GM19397 (cell line): ENCODE measurements at regions not wholly inside any gene's neighbourhood (a gene's known extent, or its start where the extent isn't known, plus 50 kb on each side); places are given as distances from the start of the nearest gene placed in this dataset.

ENCODE experiments used
- ATAC-seq: cut with Tn5 transposase; IDR thresholded peaks from one replicate; pipeline ENCODE4 v1.9.1; 2021; ENCODE audit warnings: mild to moderate bottlenecking, moderate library complexity; ENCODE audit not compliant: unreplicated experiment

DNA sequence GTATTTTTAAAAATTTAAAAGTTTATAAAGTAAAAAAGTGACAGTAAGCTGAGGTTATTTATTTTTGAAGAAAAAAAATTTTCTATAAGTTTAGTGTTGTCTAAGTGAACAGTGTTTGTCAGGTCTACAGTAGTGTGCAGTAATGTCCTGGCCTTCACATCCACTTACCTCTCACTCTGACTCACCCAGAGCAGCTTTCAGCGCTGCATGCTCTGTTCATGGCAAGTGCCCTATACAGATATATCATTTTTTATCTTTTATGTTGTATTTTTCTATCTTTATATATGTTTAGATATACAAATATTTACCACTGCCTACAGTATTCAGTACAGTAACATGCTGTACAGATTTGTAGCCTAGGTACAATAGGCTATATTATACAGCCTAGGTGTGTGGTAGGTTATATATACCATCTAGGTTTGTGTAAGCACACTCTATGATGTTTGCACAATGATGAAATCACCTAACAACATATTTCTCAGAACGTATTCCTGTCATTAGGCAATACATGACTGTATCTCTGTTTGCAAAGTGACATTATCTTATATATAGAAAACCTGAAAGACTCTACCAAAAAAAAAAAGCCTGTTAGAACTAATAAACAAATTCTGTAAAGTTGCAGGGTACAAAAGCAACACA is 75.9 kb upstream of the TMC3 start:
- ATAC-seq: no peak

DNA sequence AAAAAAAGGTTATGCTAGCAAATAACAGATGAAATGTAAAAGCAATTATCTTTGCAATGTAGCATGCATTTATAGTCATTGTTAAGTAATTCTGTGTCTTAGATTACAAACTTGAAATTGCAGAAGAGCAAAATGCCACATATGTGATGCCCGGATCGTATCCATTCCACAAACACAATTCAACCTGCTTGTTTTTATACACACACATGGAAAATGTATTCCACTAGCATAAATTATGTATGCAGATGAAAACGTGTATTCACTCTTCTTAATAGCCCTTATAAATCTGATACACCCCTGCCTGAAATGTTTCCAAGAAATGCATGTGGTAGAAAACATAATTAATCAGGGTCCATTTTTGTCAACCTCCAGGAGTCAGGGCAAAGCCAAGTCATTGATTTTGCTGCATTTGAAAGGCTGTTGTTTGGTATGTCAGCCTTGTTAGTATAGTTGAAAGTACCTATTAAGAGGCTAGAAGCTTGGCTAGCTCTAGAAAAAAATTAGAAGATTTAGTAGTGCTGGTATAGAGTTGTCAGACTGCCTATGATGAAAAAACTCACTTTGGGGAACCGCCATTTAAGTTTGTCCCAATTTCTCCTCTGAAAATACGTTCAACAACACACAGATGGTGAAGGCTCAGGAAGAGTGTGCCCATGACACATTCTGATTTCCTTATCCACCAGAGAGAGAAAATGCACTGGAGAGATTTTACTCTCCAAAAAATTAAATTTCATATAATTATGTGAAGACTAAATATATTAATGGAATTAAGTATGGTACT is 69.2 kb upstream of the TMC3 start:
- no peak for ATAC-seq

DNA sequence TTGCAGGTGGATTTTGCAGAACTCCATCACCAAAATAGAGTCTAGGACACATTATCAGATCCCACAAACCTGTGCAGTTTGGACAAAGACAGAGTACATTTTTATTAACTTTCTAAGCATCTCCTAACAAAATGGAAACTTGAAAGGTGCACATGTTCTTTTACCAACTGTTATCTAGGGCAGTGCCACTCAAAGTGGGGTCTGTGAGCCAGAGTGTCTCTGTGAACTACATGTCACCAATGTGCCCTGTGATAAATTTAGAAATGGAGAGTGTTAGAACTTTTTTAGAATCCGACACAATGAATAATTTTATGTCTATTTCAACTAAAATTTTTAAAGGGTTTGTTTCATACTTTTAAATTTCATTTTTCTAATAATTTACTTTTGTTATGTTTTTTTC is 68.4 kb upstream of the TMC3 start:
- ATAC-seq: no peak

DNA sequence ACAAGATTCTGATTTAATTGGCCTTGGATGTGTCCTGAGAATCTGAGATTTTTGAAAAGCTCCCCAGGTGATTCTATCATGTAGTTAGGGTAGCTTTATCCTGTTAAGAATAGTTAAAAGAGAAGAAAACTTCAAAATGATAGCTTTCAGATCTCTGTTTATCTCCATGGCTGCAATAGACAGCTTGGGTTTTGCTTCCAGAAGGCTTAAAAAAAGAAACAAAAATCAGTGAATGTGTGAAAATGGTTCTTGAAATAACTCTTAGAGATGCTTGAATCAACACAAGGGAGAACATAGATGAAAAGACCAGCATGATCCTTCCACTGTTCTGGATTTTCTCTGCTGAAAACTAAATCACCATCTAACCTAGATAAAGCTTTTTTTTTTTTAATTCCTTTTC is 60.8 kb upstream of the TMC3 start:
- ATAC-seq: no peak

DNA sequence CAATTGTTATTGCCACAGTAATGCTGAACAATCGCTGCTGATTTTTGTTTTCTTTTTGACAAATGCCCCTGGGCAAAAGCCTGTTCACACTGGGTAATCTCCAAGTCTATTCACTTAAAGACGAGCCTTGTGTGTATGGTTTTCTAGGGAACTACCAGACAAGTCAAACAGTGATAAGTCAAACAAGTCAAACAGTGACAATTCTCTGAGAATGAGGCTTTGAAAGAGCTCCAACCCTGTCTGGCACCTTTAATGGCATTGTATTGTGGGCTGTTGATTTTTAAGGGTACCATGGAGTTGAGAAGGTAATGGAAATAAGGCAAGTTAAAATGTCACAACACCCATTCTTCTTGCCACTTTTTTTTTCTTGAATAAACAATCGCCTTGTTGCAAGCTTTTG is 59.4 kb upstream of the TMC3 start:
- no peak for ATAC-seq

DNA sequence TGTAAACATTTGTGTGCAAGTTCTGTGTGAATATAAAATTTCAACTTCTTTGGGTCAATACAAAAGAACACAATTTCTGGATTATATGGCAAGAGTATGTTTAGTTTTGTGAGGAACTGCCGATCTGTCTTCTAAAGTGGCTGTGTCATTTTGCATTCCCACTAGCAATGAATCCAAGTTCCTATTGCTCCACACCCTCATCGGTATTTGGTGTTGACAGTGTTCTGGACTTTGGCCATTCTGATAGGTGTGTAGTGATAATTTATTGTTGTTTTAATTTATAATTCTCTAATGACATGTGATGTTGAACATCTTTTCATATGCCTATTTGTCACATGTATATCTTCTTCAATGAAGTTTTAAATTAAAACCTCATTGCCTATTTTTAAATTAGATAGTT is 58.2 kb upstream of the TMC3 start:
- no peak for ATAC-seq

DNA sequence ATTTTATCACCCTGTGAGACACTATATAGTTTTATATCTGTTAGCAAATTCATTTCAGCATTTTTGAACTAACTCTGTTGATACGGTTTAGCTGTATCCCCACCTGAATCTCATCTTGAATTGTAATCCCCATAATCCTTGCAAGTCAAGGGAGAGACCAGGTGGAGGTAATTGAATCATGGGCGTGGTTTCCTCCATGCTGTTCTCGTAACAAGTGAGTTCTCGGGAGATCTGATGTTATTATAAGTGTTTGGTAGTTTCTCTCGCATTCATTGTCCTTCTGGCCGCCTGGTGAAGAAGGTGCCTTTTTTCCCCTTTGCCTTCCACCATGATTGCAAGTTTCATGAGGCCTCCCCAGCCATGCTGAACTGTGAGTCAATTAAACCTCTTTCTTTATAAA is 53.2 kb upstream of the TMC3 start:
- no peak for ATAC-seq

DNA sequence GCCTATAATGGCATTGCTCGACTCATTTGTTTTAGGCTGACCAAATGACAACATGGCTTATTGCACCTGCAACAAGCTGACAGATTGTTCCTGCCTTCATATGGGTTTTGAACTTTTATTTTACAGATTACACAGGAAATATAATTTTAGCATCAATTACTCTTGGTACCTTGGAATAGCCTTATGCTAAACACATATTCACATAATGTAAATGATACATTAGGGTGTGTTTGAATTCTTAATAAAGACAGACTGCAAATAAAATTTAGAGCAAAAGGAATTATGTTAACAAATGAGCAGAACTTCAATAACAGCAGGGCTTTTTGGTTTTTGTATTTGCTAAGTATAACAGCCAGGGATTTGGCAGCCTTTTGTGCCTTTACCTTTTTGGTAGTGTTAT is 51.9 kb upstream of the TMC3 start:
- no peak for ATAC-seq
